ENCODE measurements at regions not wholly inside any gene's neighbourhood (a gene's known extent, or its start where the extent isn't known, plus 50 kb on each side); places are given as distances from the start of the nearest gene placed in this dataset.

- Mint-ChIP-seq H3K27ac (ENCODE audit: unreplicated experiment) (no peak overlapping the region), H3K36me3 (ENCODE audit: insufficient read depth, unreplicated experiment) (no peaks in the 10 kb centered on the region)
These were observed 122.7 kb upstream of the IGF1R start for GRCh38 chr15:98525661-98526001.

DNA sequence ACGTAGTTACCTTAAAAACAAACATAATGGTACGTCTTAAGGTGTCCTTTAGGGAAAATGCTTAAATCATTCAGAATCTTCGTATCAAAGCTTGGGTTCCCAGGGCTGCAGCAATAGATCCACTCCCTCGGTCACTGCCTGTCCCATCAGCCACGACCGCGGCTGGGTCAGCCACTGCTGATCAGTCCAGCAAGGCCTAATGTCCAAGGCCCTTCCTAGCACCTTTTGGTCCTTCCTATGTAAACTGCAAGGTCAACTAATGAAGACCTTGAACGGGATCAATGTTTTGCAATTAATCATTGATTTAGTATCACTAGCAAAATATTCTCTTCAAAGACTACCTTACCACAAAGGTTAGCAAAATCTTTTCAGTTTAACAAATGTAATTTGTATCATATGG, 122.2 kb upstream of the IGF1R start:
- no peak overlapping the region for H3K4me3 Mint-ChIP-seq (ENCODE audit: unreplicated experiment)
- H3K27me3 Mint-ChIP-seq (ENCODE audit: insufficient read depth, unreplicated experiment), result peaks cover 13% of the 10 kb centered on the region
- H3K27me3 ChIP-seq (replicated peaks; ENCODE audit: control insufficient read depth, insufficient read depth, low read length), result no peaks in the 10 kb centered on the region
- ChIA-PET CTCF (no interaction called here), POLR2A (no interaction called here)
- H3K9me3 ChIP-seq, result no peaks in the 10 kb centered on the region
- TF ChIP-seq CTCF (IDR thresholded peaks at IDR 0.05; ENCODE audit: insufficient read depth in 1 of 2, low read depth in 1 of 2, low read length in 1 of 2, severe bottlenecking in 1 of 2, unreplicated experiment in 1 of 2), result no peak
- H3K9me3 Mint-ChIP-seq (ENCODE audit: unreplicated experiment), result no peaks in the 10 kb centered on the region
- H3K4me1 Mint-ChIP-seq (ENCODE audit: low read depth, unreplicated experiment), result no peaks in the 10 kb centered on the region
- no peaks in the 10 kb centered on the region for H3K36me3 Mint-ChIP-seq (ENCODE audit: insufficient read depth, unreplicated experiment)
- H3K4me3 ChIP-seq (ENCODE audit: low read depth, low read length), result no peak overlapping the region
- no peak for DNase-seq
- no peak overlapping the region for H3K27ac Mint-ChIP-seq (ENCODE audit: unreplicated experiment)
- H3K36me3 ChIP-seq (ENCODE audit: control insufficient read depth, insufficient read depth, low read length), result no peaks in the 10 kb centered on the region
- no TSS peak for BruUV-seq (replicated peaks)
- no peaks in the 10 kb centered on the region for H3K4me1 ChIP-seq
- intact Hi-C loops (cut with micrococcal nuclease; ENCODE audit: unreplicated experiment), result no loop called here

More at GRCh38 chr15:98525661-98526001, 122.7 kb upstream of the IGF1R start:
- Histone ChIP-seq H3K27me3 (replicated peaks; ENCODE audit: control insufficient read depth, insufficient read depth, low read length) (no peaks in the 10 kb centered on the region), H3K4me3 (ENCODE audit: low read depth, low read length) (no peak overlapping the region), H3K4me1 (no peaks in the 10 kb centered on the region), H3K36me3 (ENCODE audit: control insufficient read depth, insufficient read depth, low read length) (no peaks in the 10 kb centered on the region), H3K9me3 (no peaks in the 10 kb centered on the region)
- no TSS peak for BruUV-seq (replicated peaks)
- H3K4me3 Mint-ChIP-seq (ENCODE audit: unreplicated experiment), result no peak overlapping the region
- CTCF ChIA-PET, result no interaction called here
- TF ChIP-seq CTCF (IDR thresholded peaks at IDR 0.05; ENCODE audit: insufficient read depth in 1 of 2, low read depth in 1 of 2, low read length in 1 of 2, severe bottlenecking in 1 of 2, unreplicated experiment in 1 of 2), result no peak
- H3K9me3 Mint-ChIP-seq (ENCODE audit: unreplicated experiment), result no peaks in the 10 kb centered on the region
- no peak for DNase-seq
- H3K27me3 Mint-ChIP-seq (ENCODE audit: insufficient read depth, unreplicated experiment), result peaks cover 9% of the 10 kb centered on the region
- H3K4me1 Mint-ChIP-seq (ENCODE audit: low read depth, unreplicated experiment), result no peaks in the 10 kb centered on the region
- intact Hi-C loops (cut with micrococcal nuclease; ENCODE audit: unreplicated experiment), result no loop called here
- POLR2A ChIA-PET, result no interaction called here

DNA sequence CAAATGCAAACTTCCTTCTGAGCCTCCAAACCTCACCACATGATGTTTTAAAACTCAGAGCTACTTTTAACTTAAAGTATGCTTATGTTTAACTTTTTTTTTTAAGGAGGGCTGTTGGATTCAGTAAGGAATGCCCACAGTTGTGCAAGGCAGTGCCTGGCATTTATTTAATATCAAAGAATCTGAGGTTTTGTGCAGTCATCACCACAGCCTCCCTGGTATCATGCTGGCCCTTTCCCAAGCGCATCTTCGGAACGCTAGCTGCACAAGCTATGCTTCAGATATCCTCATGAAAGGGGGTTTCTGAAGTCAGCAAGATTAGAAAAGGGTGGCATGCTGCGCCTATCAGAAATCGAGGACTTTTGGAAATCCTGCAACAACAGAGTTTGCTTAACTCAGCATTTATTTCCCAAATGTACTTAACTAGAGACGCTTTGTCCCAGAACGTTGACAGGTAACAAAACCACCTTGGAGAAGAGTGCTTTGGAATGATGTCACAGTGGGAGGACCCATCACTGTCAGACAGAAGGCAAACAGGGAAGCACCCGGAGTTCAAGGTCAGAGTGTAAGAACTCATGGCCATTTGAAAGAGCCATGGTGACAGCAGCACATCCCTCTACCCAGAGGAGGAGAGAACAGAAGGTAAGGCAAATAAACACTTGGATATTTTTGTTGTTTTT, 120.2 kb upstream of the IGF1R start:
- no peaks in the 10 kb centered on the region for H3K36me3 ChIP-seq (ENCODE audit: control insufficient read depth, insufficient read depth, low read length)
- BruUV-seq (replicated peaks), result no TSS peak
- Mint-ChIP-seq H3K9me3 (ENCODE audit: unreplicated experiment) (no peaks in the 10 kb centered on the region), H3K4me1 (ENCODE audit: low read depth, unreplicated experiment) (no peaks in the 10 kb centered on the region), H3K36me3 (ENCODE audit: insufficient read depth, unreplicated experiment) (no peaks in the 10 kb centered on the region), H3K27ac (ENCODE audit: unreplicated experiment) (no peak overlapping the region), H3K4me3 (ENCODE audit: unreplicated experiment) (no peak overlapping the region), H3K27me3 (ENCODE audit: insufficient read depth, unreplicated experiment) (peaks cover 20% of the 10 kb centered on the region)
- H3K27me3 ChIP-seq (replicated peaks; ENCODE audit: control insufficient read depth, insufficient read depth, low read length), result no peaks in the 10 kb centered on the region
- H3K4me1 ChIP-seq, result no peaks in the 10 kb centered on the region
- H3K9me3 ChIP-seq, result no peaks in the 10 kb centered on the region
- H3K4me3 ChIP-seq (ENCODE audit: low read depth, low read length), result no peak overlapping the region
- intact Hi-C loops (cut with micrococcal nuclease; ENCODE audit: unreplicated experiment), result no loop called here
- DNase-seq, result no peak
- no peak for TF ChIP-seq CTCF (IDR thresholded peaks at IDR 0.05; ENCODE audit: insufficient read depth in 1 of 2, low read depth in 1 of 2, low read length in 1 of 2, severe bottlenecking in 1 of 2, unreplicated experiment in 1 of 2)
- ChIA-PET CTCF (no interaction called here), POLR2A (no interaction called here)

Measured in Caco-2 (cell line).